Endothelial cell of umbilical vein (primary cell): ENCODE measurements at regions not wholly inside any gene's neighbourhood (a gene's known extent, or its start where the extent isn't known, plus 50 kb on each side); places are given as distances from the start of the nearest gene placed in this dataset.
"Not testable (repeated sequence)": the region's sequence is repeated elsewhere in the genome, so short reads cannot be mapped to it uniquely, and the experiment has no call there.

Source experiments
- JUN ChIP-seq: IDR thresholded peaks from 2 replicates; pipeline ENCODE4 v1.6.1; 2011; ENCODE audit warnings: borderline replicate concordance, low read depth; ENCODE audit not compliant: insufficient read length, insufficient read depth
- TF ChIP-seq, protein P1 (sequence below): IDR thresholded peaks from 2 replicates; pipeline ENCODE4 v1.6.1; 2011; ENCODE audit not compliant: insufficient read depth, insufficient read length
- TF ChIP-seq, protein P2 (sequence below), 2 donors: IDR thresholded peaks; 1 replicate in 1 of 2; 2 replicates in 1 of 2; pipeline ENCODE4 v1.5.1; 2011; ENCODE audit warnings: low read length in 2 of 2, mild to moderate bottlenecking in 2 of 2, moderate library complexity in 2 of 2, control low read depth in 1 of 2, inconsistent platforms in 1 of 2, low read depth in 1 of 2; ENCODE audit not compliant: insufficient read depth in 1 of 2; ENCODE audit errors: extremely low read depth in 1 of 2

DNA sequence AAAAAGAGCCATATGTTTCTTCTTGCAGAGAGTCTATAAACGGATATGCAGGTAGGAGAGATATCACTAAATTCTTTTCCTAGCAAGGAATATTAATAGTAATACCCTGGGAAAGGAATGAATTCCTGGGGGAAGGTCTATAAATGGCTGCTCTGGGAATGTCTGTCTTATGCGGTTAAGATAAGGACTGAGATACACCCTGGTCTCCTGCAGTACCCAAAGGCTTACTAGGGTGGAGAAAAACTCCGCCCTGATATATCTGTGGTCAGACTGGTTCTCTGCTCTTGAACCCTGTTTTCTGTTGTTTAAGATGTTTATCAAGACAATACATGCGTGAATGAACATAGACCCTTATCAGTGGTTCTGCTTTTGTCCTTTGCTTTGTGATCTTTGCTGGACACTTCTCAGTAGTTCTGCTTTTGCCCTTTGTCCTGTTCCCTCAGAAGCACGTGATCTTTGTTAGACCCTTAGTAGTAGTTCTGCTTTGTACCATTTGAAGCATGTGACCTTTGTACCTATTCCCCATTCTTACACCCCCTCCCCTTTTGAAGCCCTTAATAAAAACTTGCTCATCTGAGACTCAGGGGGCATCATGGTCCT, 173.1 kb upstream of the CCZ1B start:
- TF ChIP-seq, protein P1, sequence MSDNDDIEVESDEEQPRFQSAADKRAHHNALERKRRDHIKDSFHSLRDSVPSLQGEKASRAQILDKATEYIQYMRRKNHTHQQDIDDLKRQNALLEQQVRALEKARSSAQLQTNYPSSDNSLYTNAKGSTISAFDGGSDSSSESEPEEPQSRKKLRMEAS, result not testable (repeated sequence)
- not testable (repeated sequence) for TF ChIP-seq JUN
- TF ChIP-seq, protein P2, sequence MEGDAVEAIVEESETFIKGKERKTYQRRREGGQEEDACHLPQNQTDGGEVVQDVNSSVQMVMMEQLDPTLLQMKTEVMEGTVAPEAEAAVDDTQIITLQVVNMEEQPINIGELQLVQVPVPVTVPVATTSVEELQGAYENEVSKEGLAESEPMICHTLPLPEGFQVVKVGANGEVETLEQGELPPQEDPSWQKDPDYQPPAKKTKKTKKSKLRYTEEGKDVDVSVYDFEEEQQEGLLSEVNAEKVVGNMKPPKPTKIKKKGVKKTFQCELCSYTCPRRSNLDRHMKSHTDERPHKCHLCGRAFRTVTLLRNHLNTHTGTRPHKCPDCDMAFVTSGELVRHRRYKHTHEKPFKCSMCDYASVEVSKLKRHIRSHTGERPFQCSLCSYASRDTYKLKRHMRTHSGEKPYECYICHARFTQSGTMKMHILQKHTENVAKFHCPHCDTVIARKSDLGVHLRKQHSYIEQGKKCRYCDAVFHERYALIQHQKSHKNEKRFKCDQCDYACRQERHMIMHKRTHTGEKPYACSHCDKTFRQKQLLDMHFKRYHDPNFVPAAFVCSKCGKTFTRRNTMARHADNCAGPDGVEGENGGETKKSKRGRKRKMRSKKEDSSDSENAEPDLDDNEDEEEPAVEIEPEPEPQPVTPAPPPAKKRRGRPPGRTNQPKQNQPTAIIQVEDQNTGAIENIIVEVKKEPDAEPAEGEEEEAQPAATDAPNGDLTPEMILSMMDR (IDR thresholded peaks at IDR 0.05; ENCODE audit: extremely low read depth in 1 of 2, insufficient read depth in 1 of 2, low read depth in 1 of 2, low read length in 2 of 2), result not testable (repeated sequence)
